ENCODE measurements at regions not wholly inside any gene's neighbourhood (a gene's known extent, or its start where the extent isn't known, plus 50 kb on each side); places are given as distances from the start of the nearest gene placed in this dataset.

GRCh38 chr6:95515975-95516374 lies 61.4 kb upstream of the MANEA start:
- TF ChIP-seq CTCF (IDR thresholded peaks at IDR 0.05): no peak
- no peak for TF ChIP-seq POLR2A (IDR thresholded peaks at IDR 0.05)
- TF ChIP-seq EP300 (IDR thresholded peaks at IDR 0.05): no peak
- no peak for TF ChIP-seq POLR2AphosphoS5 (IDR thresholded peaks at IDR 0.05)

Measured in suprapubic skin (tissue), 4 donors.